ENCODE measurements at regions not wholly inside any gene's neighbourhood (a gene's known extent, or its start where the extent isn't known, plus 50 kb on each side); places are given as distances from the start of the nearest gene placed in this dataset.

GRCh38 chr19:30659638-30660037, 287.5 kb downstream of the ZNF536 start:
- TF ChIP-seq, protein P1, sequence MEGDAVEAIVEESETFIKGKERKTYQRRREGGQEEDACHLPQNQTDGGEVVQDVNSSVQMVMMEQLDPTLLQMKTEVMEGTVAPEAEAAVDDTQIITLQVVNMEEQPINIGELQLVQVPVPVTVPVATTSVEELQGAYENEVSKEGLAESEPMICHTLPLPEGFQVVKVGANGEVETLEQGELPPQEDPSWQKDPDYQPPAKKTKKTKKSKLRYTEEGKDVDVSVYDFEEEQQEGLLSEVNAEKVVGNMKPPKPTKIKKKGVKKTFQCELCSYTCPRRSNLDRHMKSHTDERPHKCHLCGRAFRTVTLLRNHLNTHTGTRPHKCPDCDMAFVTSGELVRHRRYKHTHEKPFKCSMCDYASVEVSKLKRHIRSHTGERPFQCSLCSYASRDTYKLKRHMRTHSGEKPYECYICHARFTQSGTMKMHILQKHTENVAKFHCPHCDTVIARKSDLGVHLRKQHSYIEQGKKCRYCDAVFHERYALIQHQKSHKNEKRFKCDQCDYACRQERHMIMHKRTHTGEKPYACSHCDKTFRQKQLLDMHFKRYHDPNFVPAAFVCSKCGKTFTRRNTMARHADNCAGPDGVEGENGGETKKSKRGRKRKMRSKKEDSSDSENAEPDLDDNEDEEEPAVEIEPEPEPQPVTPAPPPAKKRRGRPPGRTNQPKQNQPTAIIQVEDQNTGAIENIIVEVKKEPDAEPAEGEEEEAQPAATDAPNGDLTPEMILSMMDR (IDR thresholded peaks at IDR 0.05; ENCODE audit: extremely low read depth, missing control alignments): no peak

GRCh38 chr19:30656520-30657100, 284.4 kb downstream of the ZNF536 start:
- TF ChIP-seq, protein P1 (IDR thresholded peaks at IDR 0.05; ENCODE audit: extremely low read depth, missing control alignments): no peak

More at GRCh38 chr19:30659638-30660037, 287.5 kb downstream of the ZNF536 start:
- no peak for DNase-seq (ENCODE audit: low spot score)

DNA sequence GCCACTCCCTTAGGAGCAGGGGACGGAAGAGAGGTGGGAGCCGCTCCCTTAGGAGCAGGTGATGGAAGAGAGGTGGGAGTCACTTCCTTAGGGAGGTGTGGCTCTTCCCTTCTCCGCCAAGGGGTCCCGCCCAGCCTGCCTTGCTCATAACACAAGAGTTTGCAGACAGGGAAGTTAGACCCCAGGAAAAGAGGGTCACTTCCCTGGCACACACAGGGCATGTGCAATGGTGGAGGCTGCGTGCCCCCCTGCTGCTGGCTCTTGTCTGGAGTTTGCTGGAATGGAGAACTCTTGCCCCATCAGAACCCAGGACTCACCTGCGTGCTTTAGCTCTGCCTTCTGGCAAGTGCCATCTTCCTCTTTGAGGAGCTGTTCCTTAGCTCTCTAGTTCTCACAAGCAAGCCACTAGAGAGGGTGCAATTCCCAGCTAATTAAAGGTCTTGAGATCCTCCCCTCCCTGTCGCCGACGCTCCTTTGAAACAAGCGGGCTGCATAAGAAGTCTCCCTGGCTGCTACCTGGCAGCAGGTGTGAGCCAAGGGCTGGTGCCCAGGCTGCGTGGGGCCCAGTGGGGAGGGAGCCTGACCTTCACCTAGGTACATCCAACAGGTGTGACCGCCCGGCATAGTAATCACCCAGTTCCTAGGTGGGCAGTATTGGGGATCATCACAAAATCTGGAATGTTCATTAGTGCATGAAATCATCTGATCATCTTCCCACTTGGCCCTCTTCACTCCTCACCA, 281.6 kb downstream of the ZNF536 start:
- TF ChIP-seq, protein P1 (IDR thresholded peaks at IDR 0.05; ENCODE audit: extremely low read depth, missing control alignments): no peak
- DNase-seq (ENCODE audit: low spot score): no peak

More at GRCh38 chr19:30656520-30657100, 284.4 kb downstream of the ZNF536 start:
- DNase-seq (ENCODE audit: low spot score): no peak

- DNase-seq (ENCODE audit: low spot score): no peak
- TF ChIP-seq, protein P1 (IDR thresholded peaks at IDR 0.05; ENCODE audit: extremely low read depth, missing control alignments): no peak
These were observed 280.6 kb downstream of the ZNF536 start for GRCh38 chr19:30652751-30653150.

- TF ChIP-seq, protein P1 (IDR thresholded peaks at IDR 0.05; ENCODE audit: extremely low read depth, missing control alignments): no peak
- no peak for DNase-seq (ENCODE audit: low spot score)
These were observed 279.5 kb downstream of the ZNF536 start for GRCh38 chr19:30651691-30652090.

GRCh38 chr19:30651066-30651465, 278.9 kb downstream of the ZNF536 start:
- no peak for DNase-seq (ENCODE audit: low spot score)

More at GRCh38 chr19:30651066-30651465, 278.9 kb downstream of the ZNF536 start:
- TF ChIP-seq, protein P1 (IDR thresholded peaks at IDR 0.05; ENCODE audit: extremely low read depth, missing control alignments): no peak
